OCI-LY1 (cell line): ENCODE measurements at regions not wholly inside any gene's neighbourhood (a gene's known extent, or its start where the extent isn't known, plus 50 kb on each side); places are given as distances from the start of the nearest gene placed in this dataset.

ENCODE experiments used
- H2AFZ ChIP-seq: fragments of 200-600 bp; sonication (generic), shearing (Covaris generic); 2 replicates; pipeline ENCODE4 v1.6.0; 2014; ENCODE audit warnings: antibody characterized with exemption, mild to moderate bottlenecking, low read length
- H3F3A ChIP-seq: fragments of 200-600 bp; sonication (generic), shearing (Covaris generic); 2 replicates; pipeline ENCODE4 v1.6.0; 2014; ENCODE audit warnings: mild to moderate bottlenecking, antibody characterized with exemption, low read length, moderate library complexity; ENCODE audit not compliant: insufficient read depth
- H3K27ac ChIP-seq: fragments of 200-600 bp; sonication (generic); 2 replicates; pipeline ENCODE4 v1.5.1; 2014; ENCODE audit warnings: low read length, mixed run types, mild to moderate bottlenecking, low read depth; ENCODE audit not compliant: poor library complexity, severe bottlenecking
- H3K27me3 ChIP-seq: fragments of 200-600 bp; sonication (generic); 2 replicates; pipeline ENCODE4 v1.6.0; 2014; ENCODE audit warnings: antibody characterized with exemption, mild to moderate bottlenecking, low read length, moderate library complexity; ENCODE audit not compliant: insufficient read depth
- H3K36me3 ChIP-seq: fragments of 200-600 bp; sonication (generic); 2 replicates; pipeline ENCODE4 v1.6.1; 2014; ENCODE audit warnings: mild to moderate bottlenecking, antibody characterized with exemption, low read length, moderate library complexity, mixed read lengths; ENCODE audit not compliant: insufficient read depth
- H3K4me1 ChIP-seq: fragments of 200-600 bp; sonication (generic); 2 replicates; pipeline ENCODE4 v1.5.1; 2014; ENCODE audit warnings: mild to moderate bottlenecking, low read length, moderate library complexity; ENCODE audit not compliant: insufficient read depth, severe bottlenecking
- H3K4me2 ChIP-seq: fragments of 200-600 bp; sonication (generic), shearing (Covaris generic); 2 replicates; pipeline ENCODE4 v1.6.1; 2014; ENCODE audit warnings: low read length
- H3K4me3 ChIP-seq: fragments of 200-600 bp; sonication (generic); 2 replicates; pipeline ENCODE4 v1.5.1; 2014; ENCODE audit warnings: low read length, low read depth, mild to moderate bottlenecking, mixed read lengths; ENCODE audit not compliant: poor library complexity, severe bottlenecking
- H3K79me2 ChIP-seq: fragments of 200-600 bp; shearing (Covaris generic); 2 replicates; pipeline ENCODE4 v1.6.1; 2016; ENCODE audit warnings: mixed run types, low read length, mixed read lengths; ENCODE audit not compliant: insufficient read depth
- H3K9ac ChIP-seq: fragments of 200-600 bp; sonication (generic), shearing (Covaris generic); 2 replicates; pipeline ENCODE4 v1.6.1; 2014; ENCODE audit warnings: mild to moderate bottlenecking, low read length, mixed read lengths
- H3K9me2 ChIP-seq: fragments of 200-600 bp; sonication (generic), shearing (Covaris generic); 2 replicates; pipeline ENCODE4 v1.6.1; 2014; ENCODE audit warnings: low read depth, mild to moderate bottlenecking, low read length, mixed read lengths
- H3K9me3 ChIP-seq: fragments of 200-600 bp; shearing (Covaris generic); 2 replicates; pipeline ENCODE4 v1.6.1; 2014; ENCODE audit warnings: low read length, mixed read lengths
- H4K20me1 ChIP-seq: fragments of 200-600 bp; sonication (generic), shearing (Covaris generic); 2 replicates; pipeline ENCODE4 v1.6.0; 2016; ENCODE audit warnings: mild to moderate bottlenecking, low read length; ENCODE audit not compliant: insufficient read depth
- EZH2 ChIP-seq: fragments of 200-600 bp; sonication (generic), shearing (Covaris generic); IDR thresholded peaks from 2 replicates; pipeline ENCODE4 v1.8.0; 2017; ENCODE audit warnings: borderline replicate concordance, mixed run types, mild to moderate bottlenecking, antibody characterized with exemption, low read length, moderate library complexity, mixed read lengths
- TF ChIP-seq, protein P1 (sequence below): fragments of 200-600 bp; sonication (generic), shearing (Covaris generic); IDR thresholded peaks from 2 replicates; pipeline ENCODE4 v1.5.1; 2017; ENCODE audit warnings: mild to moderate bottlenecking, antibody characterized with exemption, low read length, moderate library complexity, mixed read lengths

DNA sequence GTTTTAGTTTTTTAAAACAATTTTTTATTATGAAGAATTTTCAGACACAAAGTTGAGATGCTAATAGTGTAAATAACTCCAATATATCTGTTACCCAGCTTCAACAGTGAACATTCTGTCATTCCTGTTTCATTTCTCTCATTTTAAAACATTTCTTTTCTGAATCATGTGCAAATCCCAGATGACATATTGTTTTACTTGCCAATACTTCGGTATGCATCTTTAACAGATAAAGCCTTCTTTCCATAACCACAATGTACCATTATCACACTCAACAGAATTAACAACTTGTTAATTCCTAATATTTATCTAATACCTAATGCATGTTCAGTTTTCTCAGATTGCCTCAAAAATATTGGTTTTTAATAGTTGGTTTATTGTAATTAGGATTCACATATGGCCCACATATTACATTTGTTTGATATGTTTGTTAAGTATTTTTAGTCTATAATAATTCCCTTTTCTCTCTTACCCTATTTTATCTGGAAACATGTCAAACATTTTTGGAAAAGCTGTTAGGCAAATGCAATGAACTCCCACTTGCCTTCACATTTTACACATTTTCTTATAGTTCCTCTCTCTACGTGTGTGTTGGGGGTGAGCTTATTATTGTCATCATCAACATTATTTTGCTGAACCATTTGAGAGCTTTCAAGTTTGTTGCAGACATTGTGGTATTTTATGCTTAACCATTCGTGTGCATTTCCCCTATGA lies 58.7 kb upstream of the ANKRD55 start:
- TF ChIP-seq, protein P1, sequence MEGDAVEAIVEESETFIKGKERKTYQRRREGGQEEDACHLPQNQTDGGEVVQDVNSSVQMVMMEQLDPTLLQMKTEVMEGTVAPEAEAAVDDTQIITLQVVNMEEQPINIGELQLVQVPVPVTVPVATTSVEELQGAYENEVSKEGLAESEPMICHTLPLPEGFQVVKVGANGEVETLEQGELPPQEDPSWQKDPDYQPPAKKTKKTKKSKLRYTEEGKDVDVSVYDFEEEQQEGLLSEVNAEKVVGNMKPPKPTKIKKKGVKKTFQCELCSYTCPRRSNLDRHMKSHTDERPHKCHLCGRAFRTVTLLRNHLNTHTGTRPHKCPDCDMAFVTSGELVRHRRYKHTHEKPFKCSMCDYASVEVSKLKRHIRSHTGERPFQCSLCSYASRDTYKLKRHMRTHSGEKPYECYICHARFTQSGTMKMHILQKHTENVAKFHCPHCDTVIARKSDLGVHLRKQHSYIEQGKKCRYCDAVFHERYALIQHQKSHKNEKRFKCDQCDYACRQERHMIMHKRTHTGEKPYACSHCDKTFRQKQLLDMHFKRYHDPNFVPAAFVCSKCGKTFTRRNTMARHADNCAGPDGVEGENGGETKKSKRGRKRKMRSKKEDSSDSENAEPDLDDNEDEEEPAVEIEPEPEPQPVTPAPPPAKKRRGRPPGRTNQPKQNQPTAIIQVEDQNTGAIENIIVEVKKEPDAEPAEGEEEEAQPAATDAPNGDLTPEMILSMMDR = no peak
- TF ChIP-seq EZH2 = no peak
- no peak overlapping the region for H3K27ac ChIP-seq
- no peaks in the 10 kb centered on the region for H4K20me1 ChIP-seq
- H3K4me1 ChIP-seq = no peaks in the 10 kb centered on the region
- no peaks in the 10 kb centered on the region for H3K9me2 ChIP-seq
- H3K36me3 ChIP-seq = no peaks in the 10 kb centered on the region
- H3K4me2 ChIP-seq = no peak overlapping the region
- H3F3A ChIP-seq = no peaks in the 10 kb centered on the region
- H3K79me2 ChIP-seq = no peaks in the 10 kb centered on the region
- no peaks in the 10 kb centered on the region for H3K27me3 ChIP-seq
- H3K9me3 ChIP-seq = no peaks in the 10 kb centered on the region
- no peak overlapping the region for H3K9ac ChIP-seq
- H2AFZ ChIP-seq = no peak overlapping the region
- H3K4me3 ChIP-seq = no peak overlapping the region

DNA sequence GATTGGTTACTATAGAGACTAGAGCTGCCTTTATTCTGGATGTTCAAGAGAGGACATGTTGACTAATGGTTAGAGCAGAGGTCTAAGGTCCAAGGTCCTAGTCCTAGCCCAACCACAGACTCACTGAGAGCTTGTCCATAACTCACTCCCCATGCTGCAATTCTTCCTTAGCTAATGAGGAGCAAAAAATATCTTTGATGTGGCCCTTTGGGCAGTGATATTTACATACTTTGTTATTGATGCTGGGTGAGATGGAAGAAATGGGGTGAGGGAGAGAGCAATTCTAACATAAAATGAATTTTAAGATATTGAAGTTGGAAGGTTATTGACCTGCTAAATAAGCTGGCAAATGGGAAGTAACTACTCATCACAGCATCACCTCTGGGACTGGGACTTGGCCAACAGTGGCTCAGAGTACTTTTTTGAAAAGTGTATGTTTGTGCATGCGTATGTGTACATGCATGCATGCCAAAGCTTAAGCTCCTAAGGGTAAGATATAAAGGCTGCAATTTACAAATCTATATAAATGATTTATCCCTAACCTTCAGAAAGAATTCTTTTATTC lies 58.0 kb upstream of the ANKRD55 start:
- H2AFZ ChIP-seq = no peak overlapping the region
- H3K4me2 ChIP-seq = no peak overlapping the region
- no peak overlapping the region for H3K9ac ChIP-seq
- H3F3A ChIP-seq = no peaks in the 10 kb centered on the region
- no peaks in the 10 kb centered on the region for H3K36me3 ChIP-seq
- H3K4me1 ChIP-seq = no peaks in the 10 kb centered on the region
- no peak overlapping the region for H3K4me3 ChIP-seq
- no peaks in the 10 kb centered on the region for H3K79me2 ChIP-seq
- TF ChIP-seq, protein P1 = no peak
- no peak for TF ChIP-seq EZH2
- no peak overlapping the region for H3K27ac ChIP-seq
- no peaks in the 10 kb centered on the region for H3K9me2 ChIP-seq
- H3K9me3 ChIP-seq = no peaks in the 10 kb centered on the region
- no peaks in the 10 kb centered on the region for H4K20me1 ChIP-seq
- H3K27me3 ChIP-seq = no peaks in the 10 kb centered on the region

DNA sequence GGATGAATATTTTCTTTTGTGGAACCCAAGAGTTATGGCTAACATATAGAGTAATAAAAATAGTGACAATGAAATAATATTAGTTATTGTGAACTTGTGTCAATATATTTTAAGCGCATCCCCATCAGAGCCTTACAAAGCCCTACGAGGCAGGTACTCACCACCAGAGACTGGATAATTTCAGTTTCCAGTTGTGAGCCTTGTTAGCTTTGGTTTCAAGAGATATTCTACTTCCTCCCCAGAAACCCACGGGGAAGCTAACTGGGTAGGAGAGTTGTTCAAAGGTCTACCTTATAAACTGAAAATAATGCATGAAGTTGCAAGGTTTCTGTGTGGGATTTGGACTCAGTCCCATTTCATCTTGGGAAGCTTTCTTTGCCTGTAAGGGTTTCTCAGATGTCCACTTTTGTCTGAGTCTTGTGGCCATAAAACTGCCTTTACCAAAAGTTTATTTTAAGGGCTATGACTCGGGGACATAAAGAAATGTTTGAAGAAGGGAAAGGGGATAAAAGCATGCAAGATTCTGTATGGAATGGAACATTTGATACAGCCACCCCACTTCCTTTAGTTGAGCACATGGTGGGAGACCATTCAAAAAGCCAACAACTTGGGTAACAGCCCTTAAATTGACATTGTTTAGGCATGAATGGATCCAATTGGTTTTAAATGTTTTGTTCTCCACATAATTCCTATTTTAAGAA lies 57.4 kb upstream of the ANKRD55 start:
- no peaks in the 10 kb centered on the region for H3F3A ChIP-seq
- no peak overlapping the region for H3K4me3 ChIP-seq
- no peak overlapping the region for H2AFZ ChIP-seq
- H3K4me1 ChIP-seq = no peaks in the 10 kb centered on the region
- TF ChIP-seq, protein P1 = no peak
- TF ChIP-seq EZH2 = no peak
- H3K27ac ChIP-seq = no peak overlapping the region
- H3K9me3 ChIP-seq = no peaks in the 10 kb centered on the region
- no peak overlapping the region for H3K9ac ChIP-seq
- H3K9me2 ChIP-seq = no peaks in the 10 kb centered on the region
- H3K36me3 ChIP-seq = no peaks in the 10 kb centered on the region
- H3K79me2 ChIP-seq = no peaks in the 10 kb centered on the region
- H4K20me1 ChIP-seq = no peaks in the 10 kb centered on the region
- no peak overlapping the region for H3K4me2 ChIP-seq
- no peaks in the 10 kb centered on the region for H3K27me3 ChIP-seq
